ENCODE measurements at regions not wholly inside any gene's neighbourhood (a gene's known extent, or its start where the extent isn't known, plus 50 kb on each side); places are given as distances from the start of the nearest gene placed in this dataset.
"Not testable (repeated sequence)": the region's sequence is repeated elsewhere in the genome, so short reads cannot be mapped to it uniquely, and the experiment has no call there.

DNA sequence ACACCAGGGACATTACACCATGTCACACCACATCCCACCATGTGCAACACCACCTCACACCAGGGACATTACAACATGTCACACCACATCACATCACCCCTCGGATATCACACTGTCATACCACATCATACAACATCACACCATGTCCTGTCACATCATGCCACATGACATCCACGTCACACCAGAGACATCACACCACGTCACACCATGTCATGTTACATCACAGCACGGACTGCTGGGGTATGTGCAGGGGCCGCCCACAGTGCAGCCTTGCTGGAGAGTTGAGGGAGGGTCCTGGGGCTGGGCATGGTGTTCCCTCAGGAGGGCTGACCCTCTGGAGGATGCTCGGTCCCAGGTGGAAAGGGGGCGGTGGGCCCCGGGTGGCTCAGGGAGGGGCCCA lies 91.4 kb downstream of the TMEM121 start:
- TF ChIP-seq, protein P1, sequence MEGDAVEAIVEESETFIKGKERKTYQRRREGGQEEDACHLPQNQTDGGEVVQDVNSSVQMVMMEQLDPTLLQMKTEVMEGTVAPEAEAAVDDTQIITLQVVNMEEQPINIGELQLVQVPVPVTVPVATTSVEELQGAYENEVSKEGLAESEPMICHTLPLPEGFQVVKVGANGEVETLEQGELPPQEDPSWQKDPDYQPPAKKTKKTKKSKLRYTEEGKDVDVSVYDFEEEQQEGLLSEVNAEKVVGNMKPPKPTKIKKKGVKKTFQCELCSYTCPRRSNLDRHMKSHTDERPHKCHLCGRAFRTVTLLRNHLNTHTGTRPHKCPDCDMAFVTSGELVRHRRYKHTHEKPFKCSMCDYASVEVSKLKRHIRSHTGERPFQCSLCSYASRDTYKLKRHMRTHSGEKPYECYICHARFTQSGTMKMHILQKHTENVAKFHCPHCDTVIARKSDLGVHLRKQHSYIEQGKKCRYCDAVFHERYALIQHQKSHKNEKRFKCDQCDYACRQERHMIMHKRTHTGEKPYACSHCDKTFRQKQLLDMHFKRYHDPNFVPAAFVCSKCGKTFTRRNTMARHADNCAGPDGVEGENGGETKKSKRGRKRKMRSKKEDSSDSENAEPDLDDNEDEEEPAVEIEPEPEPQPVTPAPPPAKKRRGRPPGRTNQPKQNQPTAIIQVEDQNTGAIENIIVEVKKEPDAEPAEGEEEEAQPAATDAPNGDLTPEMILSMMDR (IDR thresholded peaks at IDR 0.05; ENCODE audit: low read depth, low read length) = not testable (repeated sequence)
- TF ChIP-seq POLR2A (IDR thresholded peaks at IDR 0.05; ENCODE audit: extremely low read depth, insufficient read length) = not testable (repeated sequence)

Data from NB4 (cell line).